Neuronal stem cell (in vitro differentiated cells): ENCODE measurements at regions not wholly inside any gene's neighbourhood (a gene's known extent, or its start where the extent isn't known, plus 50 kb on each side); places are given as distances from the start of the nearest gene placed in this dataset.

Experiments
- DNase-seq: peaks from one replicate; pipeline ENCODE4 v3.0.0-alpha.2; 2013; ENCODE audit warnings: low spot score
- H2AFZ ChIP-seq: one replicate; pipeline ENCODE4 v1.6.1; 2013; ENCODE audit warnings: mild to moderate bottlenecking, low read length, inconsistent platforms
- H2AK5ac ChIP-seq: 2 replicates; pipeline ENCODE4 v1.6.1; 2013; ENCODE audit warnings: low read depth, mild to moderate bottlenecking, inconsistent platforms, low read length, moderate library complexity, mixed read lengths
- H2BK120ac ChIP-seq: 2 replicates; pipeline ENCODE4 v1.6.1; 2013; ENCODE audit warnings: low read depth, mild to moderate bottlenecking, inconsistent platforms, low read length, moderate library complexity, mixed read lengths
- H2BK12ac ChIP-seq: one replicate; pipeline ENCODE4 v1.6.1; 2013; ENCODE audit warnings: low read length, inconsistent platforms
- H2BK15ac ChIP-seq: 2 replicates; pipeline ENCODE4 v1.6.1; 2013; ENCODE audit warnings: mild to moderate bottlenecking, low read length, inconsistent platforms, mixed read lengths
- H2BK5ac ChIP-seq: one replicate; pipeline ENCODE4 v1.6.1; 2013; ENCODE audit warnings: inconsistent platforms, mild to moderate bottlenecking, low read length, moderate library complexity
- H3K14ac ChIP-seq: one replicate; pipeline ENCODE4 v1.6.1; 2013; ENCODE audit warnings: low read length, inconsistent platforms
- H3K18ac ChIP-seq: 2 replicates; pipeline ENCODE4 v1.6.1; 2013; ENCODE audit warnings: low read length, inconsistent platforms
- H3K23ac ChIP-seq: 2 replicates; pipeline ENCODE4 v1.6.1; 2013; ENCODE audit warnings: low read depth, mild to moderate bottlenecking, mixed read lengths, low read length, inconsistent platforms; ENCODE audit not compliant: poor library complexity
- H3K27ac ChIP-seq: replicated peaks from 3 replicates; pipeline ENCODE4 v1.5.1; 2013; ENCODE audit warnings: low read length, inconsistent platforms
- H3K27me3 ChIP-seq, 3 experiments: 2 replicates each; pipeline ENCODE4 v1.6.1; 2013; ENCODE audit warnings: low read length in 3 of 3, mild to moderate bottlenecking in 2 of 3, inconsistent platforms in 1 of 3, low read depth in 1 of 3, mixed read lengths in 1 of 3, moderate library complexity in 1 of 3; ENCODE audit not compliant: control insufficient read depth in 3 of 3, insufficient read depth in 3 of 3
- H3K36me3 ChIP-seq, 2 donors: replicated peaks in 1 of 2; 2 replicates each; pipeline ENCODE4 v1.6.1; 2013; ENCODE audit warnings: low read length in 2 of 2; ENCODE audit not compliant: control insufficient read depth in 2 of 2, insufficient read depth in 2 of 2
- H3K4ac ChIP-seq: 2 replicates; pipeline ENCODE4 v1.6.1; 2013; ENCODE audit warnings: inconsistent platforms, mild to moderate bottlenecking, low read length, moderate library complexity
- H3K4me1 ChIP-seq, 2 donors: 1 replicate in 1 of 2; 2 replicates in 1 of 2; pipeline ENCODE4 v1.6.1; 2013; ENCODE audit warnings: low read length in 2 of 2, low read depth in 1 of 2; ENCODE audit not compliant: control insufficient read depth in 2 of 2, insufficient read depth in 1 of 2
- H3K4me2 ChIP-seq: one replicate; pipeline ENCODE4 v1.6.1; 2013; ENCODE audit warnings: mild to moderate bottlenecking, low read length, inconsistent platforms; ENCODE audit not compliant: insufficient read depth, poor library complexity, severe bottlenecking
- H3K4me3 ChIP-seq, 2 donors: 2 replicates each; pipeline ENCODE4 v1.5.1; 2013; ENCODE audit warnings: low read length in 2 of 2, mild to moderate bottlenecking in 2 of 2, inconsistent platforms in 1 of 2, moderate library complexity in 1 of 2
- H3K79me1 ChIP-seq: one replicate; pipeline ENCODE4 v1.6.1; 2013; ENCODE audit warnings: low read depth, mild to moderate bottlenecking, inconsistent platforms, low read length, moderate library complexity
- H3K9ac ChIP-seq: one replicate; pipeline ENCODE4 v1.6.1; 2013; ENCODE audit warnings: mild to moderate bottlenecking, low read depth, low read length, inconsistent platforms; ENCODE audit not compliant: poor library complexity
- H3K9me3 ChIP-seq, 2 donors: replicated peaks in 1 of 2; 2 replicates each; pipeline versions ENCODE3 to v1.6.1; 2013; ENCODE audit warnings: low read length in 2 of 2, mild to moderate bottlenecking in 2 of 2, inconsistent platforms in 1 of 2, low read depth in 1 of 2, mixed read lengths in 1 of 2, moderate library complexity in 1 of 2; ENCODE audit not compliant: control insufficient read depth in 2 of 2, insufficient read depth in 1 of 2
- H4K8ac ChIP-seq: one replicate; pipeline ENCODE4 v1.6.1; 2013; ENCODE audit warnings: low read depth, mild to moderate bottlenecking, inconsistent platforms, low read length, moderate library complexity
- H4K91ac ChIP-seq: one replicate; pipeline ENCODE4 v1.6.1; 2013; ENCODE audit warnings: low read length, low read depth, mild to moderate bottlenecking, inconsistent platforms; ENCODE audit not compliant: poor library complexity
- WGBS, 2 donors: extraction: QIAGEN DNeasy Blood & Tissue Kit; methylation state at CpG; one replicate each; pipeline ENCODE4 v1.1.7; 2013; ENCODE audit warnings: missing lambda C conversion rate in 2 of 2, mixed read lengths in 1 of 2; ENCODE audit not compliant: insufficient read length in 2 of 2, insufficient replicate concordance in 1 of 2; ENCODE audit errors: extremely low coverage in 2 of 2; 5-methylcytosine and 5-hydroxymethylcytosine counted together

DNA sequence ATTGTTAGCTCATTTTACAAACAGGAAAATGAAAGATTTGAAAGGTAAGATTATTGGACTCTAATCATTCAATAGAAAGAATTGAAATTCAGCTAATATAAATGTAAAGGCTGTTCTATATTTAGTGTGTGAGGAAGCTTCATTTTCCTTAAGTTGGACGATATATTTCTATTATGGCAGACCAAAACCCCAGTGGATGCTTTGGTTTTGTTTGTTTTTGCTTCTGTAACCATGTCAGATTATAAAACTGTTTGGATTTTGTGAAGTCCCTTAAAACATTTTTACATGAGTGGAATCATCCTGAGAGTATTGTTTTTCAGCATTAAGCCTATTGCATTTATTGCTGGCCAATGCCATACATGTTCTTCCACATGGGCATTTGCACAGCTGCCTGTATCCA lies 110.2 kb upstream of the ENPEP start:
- H4K8ac ChIP-seq: no peak overlapping the region
- no peak overlapping the region for H3K4me3 ChIP-seq
- no peak overlapping the region for H3K4me2 ChIP-seq
- no peak overlapping the region for H2BK120ac ChIP-seq
- H4K91ac ChIP-seq: no peak overlapping the region
- no peak overlapping the region for H2BK5ac ChIP-seq
- no peaks in the 10 kb centered on the region for H3K9me3 ChIP-seq
- peaks cover 0 to 2% of the 10 kb centered on the region in 2 donors for H3K4me1 ChIP-seq
- H3K27me3 ChIP-seq: peaks cover 0 to 4% (median 0%) of the 10 kb centered on the region in 3 experiments
- H3K36me3 ChIP-seq: no peaks in the 10 kb centered on the region
- no peak overlapping the region for H3K4ac ChIP-seq
- H3K27ac ChIP-seq: no peak overlapping the region
- no peaks in the 10 kb centered on the region for H3K79me1 ChIP-seq
- no CpG with 5 or more reads among the region's 1 CpG for WGBS, 2 donors
- no peak overlapping the region for H2AFZ ChIP-seq
- no peak overlapping the region for H3K23ac ChIP-seq
- H3K18ac ChIP-seq: no peak overlapping the region
- no peak overlapping the region for H3K14ac ChIP-seq
- no peak for DNase-seq
- H2BK15ac ChIP-seq: no peak overlapping the region
- no peak overlapping the region for H3K9ac ChIP-seq
- H2AK5ac ChIP-seq: no peak overlapping the region
- no peak overlapping the region for H2BK12ac ChIP-seq

DNA sequence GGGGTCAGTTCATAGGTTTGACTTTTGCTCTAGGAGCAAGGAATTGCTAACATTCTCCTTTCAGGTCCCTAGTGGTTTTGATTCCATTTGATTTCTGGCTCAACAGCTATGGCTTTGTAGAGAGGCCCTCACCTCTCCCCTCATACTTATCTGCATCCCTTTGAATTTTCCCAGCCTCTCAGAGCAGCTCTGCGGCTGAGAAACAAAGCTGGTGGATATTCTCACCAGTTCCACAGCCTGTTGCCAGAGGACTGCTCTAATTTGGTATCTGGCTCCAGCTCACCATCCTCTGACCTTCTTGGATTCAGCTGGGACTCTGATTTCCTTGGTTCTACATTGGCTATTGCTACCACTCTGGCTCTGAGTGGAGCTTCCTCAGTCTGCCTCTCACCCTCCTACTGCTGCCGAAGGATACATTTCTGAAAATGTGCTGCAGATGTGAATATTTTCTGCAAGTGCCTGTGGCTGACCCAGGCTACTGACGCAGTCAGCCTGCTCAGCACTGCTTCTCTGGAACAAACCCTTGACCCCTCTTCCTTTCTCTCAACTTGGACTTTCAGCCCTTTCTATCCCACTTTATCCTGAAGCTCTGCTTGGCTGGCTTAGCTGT lies 110.9 kb upstream of the ENPEP start:
- Histone ChIP-seq H3K14ac (no peak overlapping the region), H3K27ac (no peak overlapping the region), H4K91ac (no peak overlapping the region), H3K23ac (no peak overlapping the region), H2BK15ac (no peak overlapping the region), H3K4me2 (no peak overlapping the region), H3K4ac (no peak overlapping the region), H3K9me3 (no peaks in the 10 kb centered on the region), H3K9ac (no peak overlapping the region), H3K79me1 (no peaks in the 10 kb centered on the region), H2AFZ (no peak overlapping the region), H2BK5ac (no peak overlapping the region), H3K36me3 (no peaks in the 10 kb centered on the region), H4K8ac (no peak overlapping the region), H2AK5ac (no peak overlapping the region), H2BK12ac (no peak overlapping the region), H3K27me3 (peaks cover 0 to 7% (median 0%) of the 10 kb centered on the region in 3 experiments), H3K4me3 (no peak overlapping the region), H2BK120ac (no peak overlapping the region), H3K4me1 (peaks cover 0 to 2% of the 10 kb centered on the region in 2 donors), H3K18ac (no peak overlapping the region)
- WGBS, 2 donors: no CpG with 5 or more reads among the region's 3 CpGs
- no peak for DNase-seq

- no peak overlapping the region for H2BK5ac ChIP-seq
- no peak overlapping the region for H3K27ac ChIP-seq
- H3K9ac ChIP-seq: no peak overlapping the region
- H3K27me3 ChIP-seq: peaks cover 0 to 3% (median 0%) of the 10 kb centered on the region in 3 experiments
- H3K4me2 ChIP-seq: no peak overlapping the region
- H2BK120ac ChIP-seq: no peak overlapping the region
- H2AK5ac ChIP-seq: no peak overlapping the region
- no peak overlapping the region for H3K23ac ChIP-seq
- H3K36me3 ChIP-seq: no peaks in the 10 kb centered on the region
- no peak overlapping the region for H2BK12ac ChIP-seq
- H4K8ac ChIP-seq: no peak overlapping the region
- H3K4me3 ChIP-seq: no peak overlapping the region
- H3K4me1 ChIP-seq: peaks cover 0 to 2% of the 10 kb centered on the region in 2 donors
- no peaks in the 10 kb centered on the region for H3K9me3 ChIP-seq
- no peak overlapping the region for H3K18ac ChIP-seq
- WGBS, 2 donors: no CpG with 5 or more reads among the region's 2 CpGs
- no peak overlapping the region for H3K4ac ChIP-seq
- no peak overlapping the region for H2BK15ac ChIP-seq
- no peak overlapping the region for H4K91ac ChIP-seq
- no peaks in the 10 kb centered on the region for H3K79me1 ChIP-seq
- no peak for DNase-seq
- H2AFZ ChIP-seq: no peak overlapping the region
- H3K14ac ChIP-seq: no peak overlapping the region
Measured at GRCh38 chr4:110361921-110362320, 114.0 kb upstream of the ENPEP start.

DNA sequence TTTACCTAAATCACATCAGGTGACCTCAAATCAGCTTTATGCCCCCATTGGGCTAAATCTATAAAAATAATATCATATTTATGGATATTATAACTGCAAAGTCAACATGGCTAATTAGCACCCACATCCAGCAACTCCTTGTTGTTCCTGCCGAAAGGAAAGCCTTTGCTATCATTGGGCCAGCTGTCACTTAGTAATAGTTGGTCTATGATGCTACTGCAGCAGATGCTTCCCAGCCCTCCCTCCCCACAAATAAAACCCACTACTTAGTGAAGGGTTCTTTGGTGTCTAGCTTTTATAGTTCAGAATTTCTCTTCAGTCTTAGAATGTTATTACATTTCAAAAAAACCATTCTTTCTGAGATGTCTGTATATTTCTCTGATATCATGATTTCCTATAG lies 116.9 kb upstream of the ENPEP start:
- Histone ChIP-seq H3K4me3 (no peak overlapping the region), H3K9ac (no peak overlapping the region), H2AK5ac (no peak overlapping the region), H3K4ac (no peak overlapping the region), H3K4me2 (no peak overlapping the region), H2AFZ (no peak overlapping the region), H4K8ac (no peak overlapping the region), H3K79me1 (no peaks in the 10 kb centered on the region), H3K9me3 (no peaks in the 10 kb centered on the region), H3K14ac (no peak overlapping the region), H3K18ac (no peak overlapping the region), H2BK120ac (no peak overlapping the region), H2BK12ac (no peak overlapping the region), H3K23ac (no peak overlapping the region), H2BK15ac (no peak overlapping the region), H3K4me1 (no peaks in the 10 kb centered on the region), H3K27ac (no peak overlapping the region), H3K27me3 (peaks cover 0 to 3% (median 0%) of the 10 kb centered on the region in 3 experiments), H2BK5ac (no peak overlapping the region), H3K36me3 (no peaks in the 10 kb centered on the region), H4K91ac (no peak overlapping the region)
- DNase-seq: no peak
- WGBS, 2 donors: no CpG with 5 or more reads among the region's 1 CpG
